ENCODE measurements at regions not wholly inside any gene's neighbourhood (a gene's known extent, or its start where the extent isn't known, plus 50 kb on each side); places are given as distances from the start of the nearest gene placed in this dataset.
"Not testable (repeated sequence)": the region's sequence is repeated elsewhere in the genome, so short reads cannot be mapped to it uniquely, and the experiment has no call there.

- in situ Hi-C loops (cut with MboI; ENCODE audit: low pct_unique_long_range_greater_than_20kb, low sequenced_read_pairs, unreplicated experiment): no loop called here
- no peak for DNase-seq (ENCODE audit: low spot score)
- TF ChIP-seq CTCF (IDR thresholded peaks at IDR 0.05; ENCODE audit: extremely low read depth, insufficient read depth, missing control alignments): no peak
Observed at GRCh38 chr1:47491341-47491753, 53.5 kb downstream of the FOXD2 start.

GRCh38 chr1:47495176-47495713 lies 57.4 kb downstream of the FOXD2 start:
- no peak for TF ChIP-seq CTCF (IDR thresholded peaks at IDR 0.05; ENCODE audit: extremely low read depth, insufficient read depth, missing control alignments)
- no peak for DNase-seq (ENCODE audit: low spot score)
- in situ Hi-C loops (cut with MboI; ENCODE audit: low pct_unique_long_range_greater_than_20kb, low sequenced_read_pairs, unreplicated experiment): no loop called here

GRCh38 chr1:47498551-47498950 lies 60.7 kb downstream of the FOXD2 start:
- in situ Hi-C loops (cut with MboI; ENCODE audit: low pct_unique_long_range_greater_than_20kb, low sequenced_read_pairs, unreplicated experiment): no loop called here

GRCh38 chr1:47501069-47501468 lies 63.2 kb downstream of the FOXD2 start:
- no peak for DNase-seq (ENCODE audit: low spot score)
- in situ Hi-C loops (cut with MboI; ENCODE audit: low pct_unique_long_range_greater_than_20kb, low sequenced_read_pairs, unreplicated experiment): no loop called here
- TF ChIP-seq CTCF (IDR thresholded peaks at IDR 0.05; ENCODE audit: extremely low read depth, insufficient read depth, missing control alignments): no peak

More at GRCh38 chr1:47498551-47498950, 60.7 kb downstream of the FOXD2 start:
- no peak for TF ChIP-seq CTCF (IDR thresholded peaks at IDR 0.05; ENCODE audit: extremely low read depth, insufficient read depth, missing control alignments)
- no peak for DNase-seq (ENCODE audit: low spot score)

GRCh38 chr1:47502746-47503370 lies 65.0 kb downstream of the FOXD2 start:
- no peak for TF ChIP-seq CTCF (IDR thresholded peaks at IDR 0.05; ENCODE audit: extremely low read depth, insufficient read depth, missing control alignments)
- in situ Hi-C loops (cut with MboI; ENCODE audit: low pct_unique_long_range_greater_than_20kb, low sequenced_read_pairs, unreplicated experiment): no loop called here
- no peak for DNase-seq (ENCODE audit: low spot score)

GRCh38 chr1:47504840-47505239 lies 67.0 kb downstream of the FOXD2 start:
- in situ Hi-C loops (cut with MboI; ENCODE audit: low pct_unique_long_range_greater_than_20kb, low sequenced_read_pairs, unreplicated experiment); DNase-seq (ENCODE audit: low spot score): not testable (repeated sequence)

GRCh38 chr1:47505267-47505666 lies 67.4 kb downstream of the FOXD2 start:
- in situ Hi-C loops (cut with MboI; ENCODE audit: low pct_unique_long_range_greater_than_20kb, low sequenced_read_pairs, unreplicated experiment): no loop called here
- no peak for TF ChIP-seq CTCF (IDR thresholded peaks at IDR 0.05; ENCODE audit: extremely low read depth, insufficient read depth, missing control alignments)
- no peak for DNase-seq (ENCODE audit: low spot score)
